ENCODE measurements at regions not wholly inside any gene's neighbourhood (a gene's known extent, or its start where the extent isn't known, plus 50 kb on each side); places are given as distances from the start of the nearest gene placed in this dataset.

GRCh38 chr3:13135811-13136321, 62.6 kb upstream of the IQSEC1 start:
- peaks cover 3 to 5% of the 10 kb centered on the region in 2 experiments; a peak in 3 of 4 replicates for H3K27me3 ChIP-seq (replicated peaks in 1 of 2; ENCODE audit: control insufficient read depth in 2 of 2, insufficient read depth in 2 of 2, low read length in 1 of 2)
- no peaks in the 10 kb centered on the region for H3K79me2 ChIP-seq (ENCODE audit: control insufficient read depth, insufficient read depth, low read length)
- ATAC-seq = no peak
- in situ Hi-C loops (cut with MboI) = no loop called here
- ChIA-PET CTCF (interaction anchor here (0.6 to 1.2 kb wide), 2 partner anchors 10 to 740 kb away, joined by 3 read pairs; no protein-coding TSS in a partner anchor), POLR2A (no interaction called here), RAD21 (ENCODE audit: unreplicated experiment) (no interaction called here), SMC1A (ENCODE audit: uncharacterized antibody, unreplicated experiment) (no interaction called here)
- H3K9ac ChIP-seq (ENCODE audit: control insufficient read depth, insufficient read depth, low read length) = no peak overlapping the region
- 23% methylated on average over 18 of the region's 19 CpGs for whole genome bisulfite sequencing (ENCODE audit: insufficient coverage, insufficient replicate concordance, low lambda C conversion rate, missing lambda C conversion rate)
- no peak overlapping the region for H2AFZ ChIP-seq (ENCODE audit: control insufficient read depth, low read depth, low read length)
- H3K9me3 ChIP-seq (replicated peaks; ENCODE audit: control insufficient read depth, insufficient read depth, low read length) = no peaks in the 10 kb centered on the region
- no peaks in the 10 kb centered on the region for H3K36me3 ChIP-seq (ENCODE audit: control insufficient read depth in 2 of 2, insufficient read depth in 2 of 2, low read length in 1 of 2)
- no peaks in the 10 kb centered on the region for H3K4me1 ChIP-seq (ENCODE audit: control insufficient read depth, insufficient read depth, low read length)
- H3K27ac ChIP-seq (ENCODE audit: control insufficient read depth, insufficient read depth) = no peak overlapping the region
- TF ChIP-seq SIN3A (IDR thresholded peaks at IDR 0.05; ENCODE audit: low read depth, low read length) (no peak), MLLT1 (IDR thresholded peaks at IDR 0.05) (no peak), POU2F2 (IDR thresholded peaks at IDR 0.05; ENCODE audit: borderline replicate concordance, low read depth, low read length) (no peak)
- H3K4me2 ChIP-seq (ENCODE audit: control insufficient read depth, insufficient read depth) = no peak overlapping the region
- intact Hi-C loops (cut with micrococcal nuclease; ENCODE audit: unreplicated experiment) = no loop called here
- no peak overlapping the region for H3K4me3 ChIP-seq
- no TSS peak for BruUV-seq (replicated peaks)
- no peak for FAIRE-seq
- no peak for DNase-seq (ENCODE audit: low read depth, low spot score)
- H4K20me1 ChIP-seq (ENCODE audit: control insufficient read depth, insufficient read depth) = no peaks in the 10 kb centered on the region

- WGBS (ENCODE audit: insufficient coverage, insufficient replicate concordance, low lambda C conversion rate, missing lambda C conversion rate) = 4% methylated on average over 9 of the region's 9 CpGs
- SMC1A ChIA-PET (ENCODE audit: uncharacterized antibody, unreplicated experiment) = no interaction called here
- Histone ChIP-seq H3K4me1 (ENCODE audit: control insufficient read depth, insufficient read depth, low read length) (no peaks in the 10 kb centered on the region), H3K4me2 (ENCODE audit: control insufficient read depth, insufficient read depth) (no peak overlapping the region), H2AFZ (ENCODE audit: control insufficient read depth, low read depth, low read length) (no peak overlapping the region), H4K20me1 (ENCODE audit: control insufficient read depth, insufficient read depth) (no peaks in the 10 kb centered on the region), H3K79me2 (ENCODE audit: control insufficient read depth, insufficient read depth, low read length) (no peaks in the 10 kb centered on the region), H3K9me3 (replicated peaks; ENCODE audit: control insufficient read depth, insufficient read depth, low read length) (no peaks in the 10 kb centered on the region), H3K36me3 (ENCODE audit: control insufficient read depth in 2 of 2, insufficient read depth in 2 of 2, low read length in 1 of 2) (no peaks in the 10 kb centered on the region), H3K27me3 (replicated peaks in 1 of 2; ENCODE audit: control insufficient read depth in 2 of 2, insufficient read depth in 2 of 2, low read length in 1 of 2) (peaks cover 3 to 5% of the 10 kb centered on the region in 2 experiments; a peak in 3 of 4 replicates), H3K27ac (ENCODE audit: control insufficient read depth, insufficient read depth) (no peak overlapping the region), H3K9ac (ENCODE audit: control insufficient read depth, insufficient read depth, low read length) (no peak overlapping the region), H3K4me3 (no peak overlapping the region)
- TF ChIP-seq KLF5 (IDR thresholded peaks at IDR 0.05; ENCODE audit: partially characterized antibody) (no peak), PRDM15 (CRISPR knock-in tag; IDR thresholded peaks at IDR 0.05) (no peak), KAT2A (conservative IDR thresholded peaks at IDR 0.05; ENCODE audit: control insufficient read depth, low read depth, low read length) (no peak), BHLHE40 (IDR thresholded peaks at IDR 0.05; ENCODE audit: borderline replicate concordance in 1 of 2, low read depth in 2 of 2, low read length in 1 of 2) (no peak)
- no TSS peak for BruUV-seq (replicated peaks)
- POLR2A ChIA-PET = no interaction called here
- intact Hi-C loops (cut with micrococcal nuclease; ENCODE audit: unreplicated experiment) = no loop called here
- FAIRE-seq = no peak
- no peak for DNase-seq (ENCODE audit: low read depth, low spot score)
- CTCF ChIA-PET = interaction anchor here (1.2 kb wide), 1 partner anchor 10 kb away, joined by 3 read pairs; no protein-coding TSS in a partner anchor
- no peak for ATAC-seq
- RAD21 ChIA-PET (ENCODE audit: unreplicated experiment) = no interaction called here
- in situ Hi-C loops (cut with MboI) = no loop called here
Measured at GRCh38 chr3:13135251-13135810, 62.1 kb upstream of the IQSEC1 start.
